Astrocyte (in vitro differentiated cells and primary cell): ENCODE measurements at regions not wholly inside any gene's neighbourhood (a gene's known extent, or its start where the extent isn't known, plus 50 kb on each side); places are given as distances from the start of the nearest gene placed in this dataset.

Source experiments
- CTCF ChIP-seq: IDR thresholded peaks from 2 replicates; pipeline ENCODE4 v1.5.1; 2011; ENCODE audit warnings: low read depth, mild to moderate bottlenecking, inconsistent platforms, low read length, moderate library complexity; ENCODE audit not compliant: insufficient read depth
- EZH2 ChIP-seq: IDR thresholded peaks from 2 replicates; pipeline ENCODE4 v1.6.1; 2012; ENCODE audit warnings: mild to moderate bottlenecking, low read length, inconsistent platforms; ENCODE audit not compliant: insufficient read depth

- TF ChIP-seq CTCF (peak; percentile 62), EZH2 (no peak)
These were observed 435.8 kb upstream of the MGMT start for GRCh38 chr10:129030996-129031843.
